Heart left ventricle (tissue), 16 donors: ENCODE measurements at regions not wholly inside any gene's neighbourhood (a gene's known extent, or its start where the extent isn't known, plus 50 kb on each side); places are given as distances from the start of the nearest gene placed in this dataset.
"Not testable (repeated sequence)": the region's sequence is repeated elsewhere in the genome, so short reads cannot be mapped to it uniquely, and the experiment has no call there.

Experiments used
- ATAC-seq, 4 donors: fragments of 200-7000 bp; cut with Tn5 transposase; one replicate each; pipeline ENCODE4 v1.9.1; 2020 to 2022; ENCODE audit warnings: moderate library complexity in 4 of 4, mild to moderate bottlenecking in 3 of 4, moderate number of reproducible peaks in 1 of 4
- DNase-seq, 5 donors: peaks; one replicate each; pipeline ENCODE4 v3.0.0-alpha.2; 2020
- H3K27ac ChIP-seq, 12 donors: fragments of 200-600 bp; sonication (generic) in 4 of 12; one replicate each; pipeline versions ENCODE4 v1.5.0 to v1.8.0; 2016 to 2022; ENCODE audit warnings: mild to moderate bottlenecking in 2 of 12
- H3K27me3 ChIP-seq, 9 donors: fragments of 200-600 bp; sonication (generic) in 2 of 9; one replicate each; pipeline versions ENCODE4 v1.5.1 to v1.8.0; 2016 to 2022; ENCODE audit warnings: mild to moderate bottlenecking in 3 of 9
- H3K36me3 ChIP-seq, 9 donors: fragments of 200-600 bp; sonication (generic) in 2 of 9; one replicate each; pipeline versions ENCODE4 v1.5.0 to v1.8.0; 2018 to 2022; ENCODE audit warnings: mild to moderate bottlenecking in 2 of 9
- H3K4me1 ChIP-seq, 12 donors: fragments of 200-600 bp; sonication (generic) in 4 of 12; one replicate each; pipeline versions ENCODE4 v1.5.0 to v1.8.0; 2016 to 2022; ENCODE audit warnings: mild to moderate bottlenecking in 3 of 12
- H3K4me3 ChIP-seq, 12 donors: fragments of 200-600 bp; sonication (generic) in 4 of 12; one replicate each; pipeline versions ENCODE4 v1.5.0 to v1.8.0; 2017 to 2022; ENCODE audit warnings: mild to moderate bottlenecking in 9 of 12, moderate library complexity in 4 of 12
- H3K9me3 ChIP-seq, 12 donors: fragments of 200-600 bp; sonication (generic) in 4 of 12; one replicate each; pipeline versions ENCODE4 v1.5.0 to v1.8.0; 2016 to 2022; ENCODE audit warnings: mild to moderate bottlenecking in 1 of 12
- POLR2A ChIP-seq, 2 donors: fragments of 450-650 bp; IDR thresholded peaks; one replicate each; pipeline ENCODE4 v1.6.1; 2017; ENCODE audit warnings: antibody characterized with exemption in 2 of 2, mild to moderate bottlenecking in 2 of 2, moderate library complexity in 2 of 2
- WGBS, 4 donors: extraction: QIAGEN DNeasy Blood & Tissue Kit in 2 of 4; methylation state at CpG; one replicate each; pipeline versions ENCODE4 v1.1.5 to v1.1.7; 2013 to 2018; 5-methylcytosine and 5-hydroxymethylcytosine counted together
- intact Hi-C, 10 donors: fragments of 100-400 bp; cut with DNase I; formaldehyde crosslinking; loops; one replicate each; pipeline versions ENCODE4 v1.11.1 to v1.14.2; 2022
- TF ChIP-seq, protein P1 (sequence below), 12 donors: fragments of 200-600 bp; sonication (generic) in 4 of 12; IDR thresholded peaks; one replicate each; pipeline versions ENCODE4 v1.5.0 to v1.8.0; 2018 to 2022; ENCODE audit warnings: antibody characterized with exemption in 12 of 12, mild to moderate bottlenecking in 5 of 12
- donor health status: ischemic (EF 13 %, LVEDD 7.1; RV severe dilation, severe dysfunction).
- donor health status: healthy with polysubstance abuse.
- donor health status: DM: no; HTN: yes; CAD: no.
- donor health status: DM: no; HTN: no; CAD: no.
- donor health status: ischemic (EF 25% LVEDD 6.9; RV normal size, moderate dysfunction).
- donor health status: ischemic (EF 25% LVEDD 5.7; RV mildly dilated, moderate dysfunction).
- donor health status: healthy.
- donor health status: DM: yes; HTN: yes; CAD: no.
- donor health status: ischemic (EF 35%, LVEDD 5.7; RV mildly dilated, moderate dysfunction).
- donor health status: nonischemic (EF 11% LVEDD 7.7; RV severe dilation, severe dysfunction).
- donor health status: DM: yes; HTN: yes; CAD: no.
- donor health status: PGD.
- donor health status: ischemic (EF 29% LVEDD 5.4; RV normal size, mild dysfunction).
- donor health status: nonischemic (EF 23%, LVEDD 6.1; RV moderate dilation, normal function).

DNA sequence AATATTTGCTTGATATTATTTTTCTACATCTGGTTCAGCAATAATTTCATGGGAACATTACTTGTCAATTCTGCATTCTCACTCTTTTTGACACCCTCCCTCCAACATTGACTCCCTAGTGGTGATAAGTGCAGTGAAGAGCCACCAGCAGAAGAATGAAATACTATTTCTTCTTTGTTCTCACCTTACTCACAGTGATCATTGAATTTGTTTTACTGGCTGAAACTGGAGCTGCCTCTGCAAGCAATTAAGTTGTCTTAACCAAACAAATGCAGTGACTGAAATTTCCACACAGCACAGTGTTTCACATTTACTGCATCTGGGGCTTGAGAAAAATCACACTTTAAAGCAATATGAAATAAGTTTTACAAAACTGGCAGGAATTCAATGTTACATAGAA is 189.8 kb downstream of the JRKL start:
- Histone ChIP-seq H3K27ac (no peak overlapping the region), H3K4me1 (no peaks in the 10 kb centered on the region), H3K9me3 (peaks cover 0 to 15% (median 1%) of the 10 kb centered on the region in 12 donors), H3K4me3 (no peak overlapping the region), H3K36me3 (no peaks in the 10 kb centered on the region), H3K27me3 (no peaks in the 10 kb centered on the region)
- no peak for ATAC-seq
- intact Hi-C loops, result no loop called here
- no peak for DNase-seq
- TF ChIP-seq, protein P1, sequence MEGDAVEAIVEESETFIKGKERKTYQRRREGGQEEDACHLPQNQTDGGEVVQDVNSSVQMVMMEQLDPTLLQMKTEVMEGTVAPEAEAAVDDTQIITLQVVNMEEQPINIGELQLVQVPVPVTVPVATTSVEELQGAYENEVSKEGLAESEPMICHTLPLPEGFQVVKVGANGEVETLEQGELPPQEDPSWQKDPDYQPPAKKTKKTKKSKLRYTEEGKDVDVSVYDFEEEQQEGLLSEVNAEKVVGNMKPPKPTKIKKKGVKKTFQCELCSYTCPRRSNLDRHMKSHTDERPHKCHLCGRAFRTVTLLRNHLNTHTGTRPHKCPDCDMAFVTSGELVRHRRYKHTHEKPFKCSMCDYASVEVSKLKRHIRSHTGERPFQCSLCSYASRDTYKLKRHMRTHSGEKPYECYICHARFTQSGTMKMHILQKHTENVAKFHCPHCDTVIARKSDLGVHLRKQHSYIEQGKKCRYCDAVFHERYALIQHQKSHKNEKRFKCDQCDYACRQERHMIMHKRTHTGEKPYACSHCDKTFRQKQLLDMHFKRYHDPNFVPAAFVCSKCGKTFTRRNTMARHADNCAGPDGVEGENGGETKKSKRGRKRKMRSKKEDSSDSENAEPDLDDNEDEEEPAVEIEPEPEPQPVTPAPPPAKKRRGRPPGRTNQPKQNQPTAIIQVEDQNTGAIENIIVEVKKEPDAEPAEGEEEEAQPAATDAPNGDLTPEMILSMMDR (IDR thresholded peaks at IDR 0.05), result no peak
- TF ChIP-seq POLR2A (IDR thresholded peaks at IDR 0.05), result no peak

DNA sequence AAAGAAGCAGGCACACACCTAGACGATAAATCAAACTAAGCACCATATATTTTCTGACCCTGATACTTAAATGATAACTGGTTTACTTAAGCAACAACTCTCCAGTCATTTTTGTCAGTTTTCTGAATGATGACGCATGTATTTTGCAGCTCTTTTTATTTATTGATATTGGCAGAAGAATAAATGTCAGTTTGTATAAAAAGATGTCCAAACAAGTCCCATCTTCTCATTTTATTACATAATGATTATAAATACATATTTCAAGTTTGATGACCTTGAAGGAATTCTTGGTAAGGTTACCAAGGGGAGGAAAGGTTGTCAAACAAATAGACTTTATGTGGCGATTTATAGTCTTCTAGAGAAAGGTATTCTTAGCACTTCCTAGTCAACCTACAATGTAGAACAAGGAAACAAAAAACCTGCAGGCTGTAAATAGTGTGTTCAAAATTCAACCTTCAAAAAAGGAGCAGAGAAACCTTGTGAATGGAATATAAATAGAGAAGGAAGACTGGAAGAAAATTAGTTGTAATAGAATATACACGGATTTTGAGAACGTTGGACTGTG is 190.7 kb downstream of the JRKL start:
- DNase-seq (no peak), ATAC-seq (no peak)
- Histone ChIP-seq H3K27ac (no peak overlapping the region), H3K4me3 (no peak overlapping the region), H3K4me1 (no peaks in the 10 kb centered on the region), H3K9me3 (peaks cover 0 to 15% (median 1%) of the 10 kb centered on the region in 12 donors), H3K27me3 (no peaks in the 10 kb centered on the region), H3K36me3 (no peaks in the 10 kb centered on the region)
- TF ChIP-seq, protein P1 (IDR thresholded peaks at IDR 0.05), result no peak
- no peak for TF ChIP-seq POLR2A (IDR thresholded peaks at IDR 0.05)
- 67 to 77% (median 73%) methylated on average over 5 of the region's 5 CpGs for WGBS, 4 donors
- intact Hi-C loops, result no loop called here

DNA sequence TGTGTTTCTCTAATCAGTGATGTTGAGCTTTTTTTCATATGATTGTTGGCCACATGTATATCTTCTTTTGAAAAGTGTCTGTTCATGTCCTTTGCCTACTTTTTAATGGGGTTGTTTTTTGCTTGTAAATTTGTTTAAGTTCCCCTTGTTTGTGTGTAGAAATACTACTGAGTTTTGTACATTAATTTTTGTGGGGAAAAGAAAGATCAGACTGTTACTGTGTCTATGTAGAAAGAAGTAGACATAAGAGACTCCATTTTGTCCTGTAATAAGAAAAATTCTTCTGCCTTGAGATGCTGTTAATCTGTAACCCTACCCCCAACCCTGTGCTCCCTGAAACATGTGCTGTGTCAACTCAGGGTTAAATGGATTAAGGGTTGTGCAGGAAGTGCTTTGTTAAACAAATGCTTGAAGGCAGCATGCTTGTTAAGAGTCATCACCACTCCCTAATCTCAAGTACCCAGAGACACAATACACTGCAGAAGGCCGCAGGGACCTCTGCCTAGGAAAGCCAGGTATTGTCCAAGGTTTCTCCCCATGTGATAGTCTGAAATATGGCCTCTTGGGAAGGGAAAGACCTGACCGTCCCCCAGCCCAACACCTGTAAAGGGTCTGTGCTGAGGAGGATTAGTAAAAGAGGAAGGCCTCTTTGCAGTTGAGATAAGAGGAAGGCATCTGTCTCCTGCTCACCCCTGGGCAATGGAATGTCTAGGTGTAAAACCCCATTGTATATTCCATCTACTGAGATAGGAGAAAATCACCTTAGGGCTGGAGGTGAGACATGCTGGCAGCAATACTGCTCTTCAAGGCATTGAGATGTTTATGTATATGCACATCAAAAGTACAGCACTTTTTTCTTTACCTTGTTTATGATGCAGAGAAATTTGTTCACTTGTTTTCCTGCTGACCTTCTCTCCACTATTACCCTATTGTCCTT is 196.4 kb downstream of the JRKL start:
- WGBS, 4 donors, result 39 to 48% (median 40%) methylated on average over 1 to 2 of the region's 2 CpGs; no CpG with 5 or more reads in 1 of the 4 donors
- DNase-seq, H3K27ac ChIP-seq, H3K4me1 ChIP-seq, ATAC-seq, H3K36me3 ChIP-seq, intact Hi-C loops, H3K4me3 ChIP-seq, H3K27me3 ChIP-seq: not testable (repeated sequence)
- H3K9me3 ChIP-seq, result peaks cover 0 to 15% (median 1%) of the 10 kb centered on the region in 12 donors

DNA sequence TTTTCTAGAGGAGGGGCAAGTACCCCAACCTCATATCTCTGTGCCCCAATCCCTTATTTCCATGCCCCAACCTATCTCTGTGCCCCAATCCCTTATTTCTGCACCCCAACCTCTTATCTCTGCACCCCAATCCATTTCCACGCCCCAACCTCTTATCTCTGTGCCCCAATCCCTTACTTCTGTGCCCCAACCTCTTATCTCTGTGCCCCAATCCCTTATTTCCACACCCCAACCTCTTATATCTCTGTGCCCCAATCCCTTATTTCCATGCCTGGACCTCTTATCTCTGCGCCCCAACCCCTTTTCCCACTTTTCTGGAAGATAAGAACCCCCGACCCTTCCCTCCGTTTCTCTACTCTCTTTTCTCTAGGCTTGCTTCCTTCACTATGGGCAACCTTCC is 199.0 kb downstream of the JRKL start:
- intact Hi-C loops, H3K36me3 ChIP-seq, ATAC-seq, H3K27ac ChIP-seq, H3K4me1 ChIP-seq, H3K27me3 ChIP-seq, H3K9me3 ChIP-seq, H3K4me3 ChIP-seq, DNase-seq: not testable (repeated sequence)
- WGBS, 4 donors, result 68 to 86% (median 75%) methylated on average over 4 of the region's 4 CpGs

DNA sequence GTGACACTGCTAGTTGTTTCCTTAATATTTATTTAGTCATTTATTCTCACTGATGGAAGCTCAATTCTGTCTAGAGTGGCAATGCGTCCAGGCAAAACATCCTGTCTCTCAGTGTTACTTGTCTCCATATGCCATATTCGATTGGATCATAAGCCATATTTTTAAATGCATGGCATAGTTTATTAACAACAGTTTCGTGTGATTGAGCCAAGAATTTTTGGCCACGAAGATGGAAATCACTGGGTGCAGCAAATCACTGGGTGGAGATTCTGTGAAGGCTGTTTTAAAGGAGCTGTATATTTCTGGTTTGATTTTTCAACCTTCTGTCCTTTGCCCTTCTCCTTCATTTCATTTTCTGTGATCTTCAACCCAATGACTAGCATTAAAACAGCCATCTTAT is 205.2 kb downstream of the JRKL start:
- 60 to 74% (median 68%) methylated on average over 4 of the region's 4 CpGs for WGBS, 4 donors
- Histone ChIP-seq H3K4me1 (no peaks in the 10 kb centered on the region), H3K36me3 (no peaks in the 10 kb centered on the region), H3K27ac (no peak overlapping the region), H3K9me3 (no peaks in the 10 kb centered on the region), H3K27me3 (no peaks in the 10 kb centered on the region), H3K4me3 (no peak overlapping the region)
- no peak for TF ChIP-seq POLR2A (IDR thresholded peaks at IDR 0.05)
- TF ChIP-seq, protein P1 (IDR thresholded peaks at IDR 0.05), result no peak
- ATAC-seq, result no peak
- intact Hi-C loops, result no loop called here
- DNase-seq, result no peak
